Upper lobe of right lung (tissue), 1 donor: ENCODE measurements at regions not wholly inside any gene's neighbourhood (a gene's known extent, or its start where the extent isn't known, plus 50 kb on each side); places are given as distances from the start of the nearest gene placed in this dataset.

Source experiments
- ATAC-seq: fragments of 200-7000 bp; cut with Tn5 transposase; one replicate; pipeline ENCODE4 v1.9.1; 2020; ENCODE audit warnings: mild to moderate bottlenecking, moderate library complexity
- DNase-seq: peaks from one replicate; pipeline ENCODE4 v3.0.0-alpha.2; 2020
- H3K27ac ChIP-seq: fragments of 200-600 bp; one replicate; pipeline ENCODE4 v1.8.0; 2022
- H3K27me3 ChIP-seq: fragments of 200-600 bp; one replicate; pipeline ENCODE4 v1.8.0; 2022; ENCODE audit warnings: mild to moderate bottlenecking
- H3K36me3 ChIP-seq: fragments of 200-600 bp; one replicate; pipeline ENCODE4 v1.8.0; 2022
- H3K4me1 ChIP-seq: fragments of 200-600 bp; one replicate; pipeline ENCODE4 v1.8.0; 2022
- H3K4me3 ChIP-seq: fragments of 200-600 bp; one replicate; pipeline ENCODE4 v1.8.0; 2022; ENCODE audit warnings: mild to moderate bottlenecking
- H3K9me3 ChIP-seq: fragments of 200-600 bp; one replicate; pipeline ENCODE4 v1.8.0; 2022
- intact Hi-C: fragments of 100-400 bp; cut with DNase I; formaldehyde crosslinking; loops from one replicate; pipeline ENCODE4 v1.11.0; 2022
- TF ChIP-seq, protein P1 (sequence below): fragments of 200-600 bp; IDR thresholded peaks from one replicate; pipeline ENCODE4 v1.8.0; 2022; ENCODE audit warnings: antibody characterized with exemption
- donor health status: DM: no; HTN: yes; CAD: no; lungs with severe emphysema.

DNA sequence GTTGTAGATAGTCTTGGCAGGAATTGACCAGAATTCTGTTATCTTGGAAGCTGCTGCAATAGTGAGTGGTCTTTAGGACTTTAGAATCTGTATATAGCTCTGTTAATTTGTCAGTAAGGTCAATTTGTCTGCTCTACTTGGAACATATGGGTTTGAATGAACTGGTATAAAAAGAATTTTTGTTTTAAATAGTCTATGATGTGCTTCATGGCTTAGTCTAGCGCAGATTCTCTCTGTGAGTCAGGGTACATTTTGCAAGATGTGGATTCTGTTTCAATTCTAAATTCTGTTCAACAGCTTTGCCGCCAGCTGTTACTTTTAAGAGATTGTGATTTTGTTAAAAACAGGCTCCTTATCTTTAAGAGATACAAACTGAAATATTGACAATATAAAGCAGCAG is 135.9 kb upstream of the AGBL1 start:
- Histone ChIP-seq H3K27me3 (no peaks in the 10 kb centered on the region), H3K4me3 (no peak overlapping the region), H3K9me3 (no peaks in the 10 kb centered on the region), H3K36me3 (no peaks in the 10 kb centered on the region), H3K4me1 (no peaks in the 10 kb centered on the region), H3K27ac (no peak overlapping the region)
- intact Hi-C loops, result no loop called here
- no peak for DNase-seq
- ATAC-seq, result no peak
- TF ChIP-seq, protein P1, sequence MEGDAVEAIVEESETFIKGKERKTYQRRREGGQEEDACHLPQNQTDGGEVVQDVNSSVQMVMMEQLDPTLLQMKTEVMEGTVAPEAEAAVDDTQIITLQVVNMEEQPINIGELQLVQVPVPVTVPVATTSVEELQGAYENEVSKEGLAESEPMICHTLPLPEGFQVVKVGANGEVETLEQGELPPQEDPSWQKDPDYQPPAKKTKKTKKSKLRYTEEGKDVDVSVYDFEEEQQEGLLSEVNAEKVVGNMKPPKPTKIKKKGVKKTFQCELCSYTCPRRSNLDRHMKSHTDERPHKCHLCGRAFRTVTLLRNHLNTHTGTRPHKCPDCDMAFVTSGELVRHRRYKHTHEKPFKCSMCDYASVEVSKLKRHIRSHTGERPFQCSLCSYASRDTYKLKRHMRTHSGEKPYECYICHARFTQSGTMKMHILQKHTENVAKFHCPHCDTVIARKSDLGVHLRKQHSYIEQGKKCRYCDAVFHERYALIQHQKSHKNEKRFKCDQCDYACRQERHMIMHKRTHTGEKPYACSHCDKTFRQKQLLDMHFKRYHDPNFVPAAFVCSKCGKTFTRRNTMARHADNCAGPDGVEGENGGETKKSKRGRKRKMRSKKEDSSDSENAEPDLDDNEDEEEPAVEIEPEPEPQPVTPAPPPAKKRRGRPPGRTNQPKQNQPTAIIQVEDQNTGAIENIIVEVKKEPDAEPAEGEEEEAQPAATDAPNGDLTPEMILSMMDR, result no peak

DNA sequence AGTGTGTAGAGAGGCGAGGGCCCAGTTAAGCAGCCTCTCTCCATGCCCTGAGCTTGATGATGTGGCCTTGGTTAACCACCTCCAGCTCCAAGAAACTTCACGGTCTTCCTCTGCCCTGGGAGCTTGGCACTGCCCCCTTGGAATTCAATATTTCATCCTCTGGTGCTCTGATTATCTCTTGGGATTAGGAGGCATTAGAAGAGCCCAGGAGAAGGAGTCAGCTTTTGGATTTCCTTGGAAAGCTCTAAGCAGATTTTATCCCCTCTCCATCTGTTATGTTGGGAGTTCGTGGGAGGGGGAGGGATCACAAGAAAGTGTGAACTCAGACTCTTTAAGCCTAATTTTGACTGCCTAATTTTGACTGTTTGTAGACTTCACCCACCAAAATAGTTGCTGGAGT is 132.7 kb upstream of the AGBL1 start:
- Histone ChIP-seq H3K9me3 (no peaks in the 10 kb centered on the region), H3K4me1 (no peaks in the 10 kb centered on the region), H3K27me3 (no peaks in the 10 kb centered on the region), H3K27ac (no peak overlapping the region), H3K36me3 (no peaks in the 10 kb centered on the region), H3K4me3 (no peak overlapping the region)
- intact Hi-C loops, result no loop called here
- TF ChIP-seq, protein P1, result no peak
- DNase-seq (no peak), ATAC-seq (no peak)

DNA sequence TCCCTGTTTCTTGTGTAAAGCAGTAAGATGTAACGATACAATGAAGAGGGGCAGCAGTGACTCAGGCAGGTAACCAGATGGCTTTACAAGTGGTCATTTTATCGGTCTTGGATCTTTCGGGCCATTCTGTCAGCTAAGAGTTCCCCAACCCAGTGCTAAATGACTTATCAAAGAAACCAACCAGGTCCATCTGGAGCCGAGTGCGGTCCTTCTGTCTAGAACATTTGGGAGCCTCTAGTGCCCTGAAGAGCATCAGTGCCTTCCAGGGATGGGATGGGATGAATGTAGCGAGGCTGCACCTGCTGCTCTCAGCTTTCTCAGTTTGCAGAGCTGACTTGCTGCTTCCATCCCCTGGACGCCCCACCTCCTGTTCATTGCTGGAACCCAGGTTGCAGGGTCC is 131.7 kb upstream of the AGBL1 start:
- ATAC-seq (no peak), DNase-seq (no peak)
- TF ChIP-seq, protein P1, result no peak
- Histone ChIP-seq H3K4me1 (no peaks in the 10 kb centered on the region), H3K36me3 (no peaks in the 10 kb centered on the region), H3K9me3 (no peaks in the 10 kb centered on the region), H3K4me3 (no peak overlapping the region), H3K27me3 (no peaks in the 10 kb centered on the region), H3K27ac (no peak overlapping the region)
- intact Hi-C loops, result no loop called here

DNA sequence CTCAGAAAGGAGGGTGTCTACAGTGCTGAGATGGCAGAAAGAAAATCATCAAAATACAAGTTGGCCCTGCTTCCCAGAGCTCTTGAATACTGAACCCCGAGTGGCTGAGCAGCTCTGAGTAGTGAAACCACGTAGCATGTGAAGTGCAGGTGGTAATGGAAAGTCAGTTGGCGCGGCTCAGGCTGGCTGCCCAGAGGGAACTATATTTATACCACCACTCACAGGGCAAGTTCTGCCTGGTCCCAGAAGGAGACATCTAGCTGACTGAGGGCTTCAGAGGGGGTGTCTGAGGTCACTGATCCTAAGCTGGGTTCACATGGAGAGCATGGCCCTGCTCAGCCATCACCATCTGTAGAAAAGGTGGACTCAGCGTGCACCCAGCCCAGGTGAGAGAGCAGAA is 129.6 kb upstream of the AGBL1 start:
- TF ChIP-seq, protein P1, result no peak
- no peak for ATAC-seq
- intact Hi-C loops, result no loop called here

DNA sequence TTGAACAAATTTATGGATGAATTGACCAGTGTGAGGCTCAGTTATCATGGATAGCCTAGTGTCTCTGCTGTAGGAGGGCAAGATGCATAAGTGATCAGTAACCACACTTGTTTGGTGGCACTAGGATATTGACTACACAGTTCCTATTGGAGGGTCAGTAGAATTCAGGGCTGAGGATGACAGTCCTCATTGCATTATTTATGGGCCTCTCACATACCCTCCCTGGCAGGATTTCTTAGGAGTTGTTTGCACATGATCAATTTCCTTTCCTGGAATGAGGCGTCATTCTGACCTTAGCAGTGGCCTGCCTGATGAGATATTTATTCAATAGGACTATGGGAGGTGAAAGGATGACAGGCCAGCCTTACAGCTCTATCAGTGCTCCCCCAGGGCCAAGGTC is 125.1 kb upstream of the AGBL1 start:
- no peaks in the 10 kb centered on the region for H3K9me3 ChIP-seq
- ATAC-seq (no peak), DNase-seq (no peak)
- no peak overlapping the region for H3K4me3 ChIP-seq
- H3K4me1 ChIP-seq, result no peaks in the 10 kb centered on the region
- H3K27me3 ChIP-seq, result no peaks in the 10 kb centered on the region
- TF ChIP-seq, protein P1, result no peak
- no peak overlapping the region for H3K27ac ChIP-seq
- intact Hi-C loops, result no loop called here
- H3K36me3 ChIP-seq, result no peaks in the 10 kb centered on the region

More for the DNA sequence above, 129.6 kb upstream of the AGBL1 start:
- Histone ChIP-seq H3K27me3 (no peaks in the 10 kb centered on the region), H3K4me3 (no peak overlapping the region), H3K4me1 (no peaks in the 10 kb centered on the region), H3K9me3 (no peaks in the 10 kb centered on the region), H3K27ac (no peak overlapping the region), H3K36me3 (no peaks in the 10 kb centered on the region)
- no peak for DNase-seq
